ENCODE measurements at regions not wholly inside any gene's neighbourhood (a gene's known extent, or its start where the extent isn't known, plus 50 kb on each side); places are given as distances from the start of the nearest gene placed in this dataset.

- TF ChIP-seq CTCF (conservative IDR thresholded peaks at IDR 0.05 in 1 of 2, IDR thresholded peaks at IDR 0.05 in 1 of 2; ENCODE audit: extremely low read depth in 1 of 2, insufficient read depth in 1 of 2, low read depth in 1 of 2, low read length in 2 of 2): no peak
- no peak for TF ChIP-seq EZH2 (IDR thresholded peaks at IDR 0.05; ENCODE audit: borderline replicate concordance, low read length)
These were observed 195.6 kb downstream of the RGS9 start for GRCh38 chr17:65332779-65333178.

Data from mammary epithelial cell (primary cell).